Thoracic aorta (tissue), 2 donors: ENCODE measurements at regions not wholly inside any gene's neighbourhood (a gene's known extent, or its start where the extent isn't known, plus 50 kb on each side); places are given as distances from the start of the nearest gene placed in this dataset.

Experiments
- ATAC-seq: fragments of 150-250 bp; one replicate; pipeline ENCODE4 v1.8.0; 2017; ENCODE audit warnings: low read depth; ENCODE audit not compliant: insufficient number of reproducible peaks, low FRiP score
- DNase-seq: peaks from one replicate; pipeline ENCODE4 v3.0.0-alpha.2; 2020; ENCODE audit warnings: low spot score
- H3K27ac ChIP-seq, 2 donors: fragments of 200-600 bp; sonication (generic); 1 replicate in 1 of 2; 2 replicates in 1 of 2; pipeline ENCODE4 v1.5.1; 2016; ENCODE audit warnings: mild to moderate bottlenecking in 2 of 2, moderate library complexity in 2 of 2
- H3K27me3 ChIP-seq: fragments of 200-600 bp; sonication (generic); replicated peaks from 2 replicates; pipeline ENCODE4 v1.6.0; 2016; ENCODE audit warnings: mild to moderate bottlenecking; ENCODE audit not compliant: insufficient read depth
- H3K36me3 ChIP-seq: fragments of 200-600 bp; sonication (generic); one replicate; pipeline ENCODE4 v1.5.1; 2016
- H3K4me1 ChIP-seq, 2 donors: fragments of 200-600 bp; sonication (generic); 1 replicate in 1 of 2; 2 replicates in 1 of 2; pipeline versions ENCODE4 v1.5.1 to v1.6.0; 2016; ENCODE audit warnings: low read depth in 2 of 2, mild to moderate bottlenecking in 1 of 2; ENCODE audit not compliant: control insufficient read depth in 1 of 2
- H3K4me3 ChIP-seq: fragments of 200-600 bp; sonication (generic); 2 replicates; pipeline ENCODE4 v1.5.1; 2016; ENCODE audit warnings: mild to moderate bottlenecking
- H3K9me3 ChIP-seq: fragments of 200-600 bp; sonication (generic); 2 replicates; pipeline ENCODE4 v1.5.1; 2016
- CTCF ChIP-seq: fragments of 200-600 bp; sonication (generic); IDR thresholded peaks from one replicate; pipeline ENCODE4 v1.5.1; 2019; ENCODE audit warnings: antibody characterized with exemption

- no peaks in the 10 kb centered on the region for H3K36me3 ChIP-seq
- H3K27me3 ChIP-seq = no peaks in the 10 kb centered on the region
- H3K4me3 ChIP-seq = no peak overlapping the region
- H3K27ac ChIP-seq = no peak overlapping the region
- no peak for TF ChIP-seq CTCF
- H3K9me3 ChIP-seq = no peaks in the 10 kb centered on the region
- no peak for ATAC-seq
- no peaks in the 10 kb centered on the region for H3K4me1 ChIP-seq
- no peak for DNase-seq
Observed at GRCh38 chr11:23585416-23586104, 725.3 kb upstream of the CCDC179 start.

DNA sequence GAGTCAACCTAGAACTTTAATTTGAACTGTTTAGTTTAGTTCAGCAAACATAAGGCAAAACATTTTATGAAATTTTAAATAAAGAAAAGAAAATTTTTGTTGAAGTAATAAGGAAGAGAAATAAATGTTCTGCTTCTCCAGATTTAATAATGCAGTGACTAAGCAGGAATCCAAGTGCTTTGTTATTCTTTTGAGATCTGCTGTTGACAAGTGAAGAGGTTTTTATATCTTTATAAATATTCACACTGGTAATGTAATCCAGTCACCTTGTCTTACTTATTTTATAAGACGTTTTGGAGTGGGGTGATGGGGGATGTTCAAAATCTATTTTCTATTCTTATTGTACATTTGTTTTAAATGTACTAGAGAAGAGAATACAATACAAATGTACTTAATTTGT is 725.9 kb upstream of the CCDC179 start:
- H3K27me3 ChIP-seq = no peaks in the 10 kb centered on the region
- H3K4me3 ChIP-seq = no peak overlapping the region
- H3K4me1 ChIP-seq = no peaks in the 10 kb centered on the region
- H3K9me3 ChIP-seq = no peaks in the 10 kb centered on the region
- no peaks in the 10 kb centered on the region for H3K36me3 ChIP-seq
- DNase-seq (no peak), ATAC-seq (no peak)
- no peak for TF ChIP-seq CTCF
- no peak overlapping the region for H3K27ac ChIP-seq

- ATAC-seq (no peak), DNase-seq (no peak)
- Histone ChIP-seq H3K4me1 (no peaks in the 10 kb centered on the region), H3K27ac (no peak overlapping the region), H3K9me3 (no peaks in the 10 kb centered on the region), H3K36me3 (no peaks in the 10 kb centered on the region), H3K27me3 (no peaks in the 10 kb centered on the region), H3K4me3 (no peak overlapping the region)
- no peak for TF ChIP-seq CTCF
Observed at GRCh38 chr11:23590596-23591308, 730.5 kb upstream of the CCDC179 start.

DNA sequence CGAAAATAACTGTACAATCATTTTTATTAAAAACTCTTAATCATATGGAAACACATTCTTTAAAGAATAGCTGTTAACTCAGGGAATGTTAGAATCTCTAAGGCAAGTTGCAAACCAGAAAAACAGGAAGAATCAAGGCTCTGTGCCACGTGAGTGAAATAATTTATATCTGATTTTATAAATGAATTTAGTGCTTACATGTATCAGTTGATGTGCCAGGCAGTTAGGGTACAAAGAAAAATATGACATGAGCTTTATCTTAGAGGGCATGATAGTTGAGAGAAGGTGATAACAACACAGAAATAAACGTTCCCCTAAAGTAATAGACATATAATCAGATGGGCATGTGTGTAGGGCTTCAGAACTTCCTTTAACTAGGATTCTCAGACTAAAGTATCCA is 734.5 kb upstream of the CCDC179 start:
- Histone ChIP-seq H3K4me3 (no peak overlapping the region), H3K9me3 (no peaks in the 10 kb centered on the region), H3K27ac (no peak overlapping the region), H3K27me3 (no peaks in the 10 kb centered on the region), H3K36me3 (no peaks in the 10 kb centered on the region), H3K4me1 (no peaks in the 10 kb centered on the region)
- no peak for TF ChIP-seq CTCF
- DNase-seq (no peak), ATAC-seq (no peak)

- Histone ChIP-seq H3K27ac (no peak overlapping the region), H3K9me3 (no peaks in the 10 kb centered on the region), H3K27me3 (no peaks in the 10 kb centered on the region), H3K4me1 (no peaks in the 10 kb centered on the region), H3K4me3 (no peak overlapping the region), H3K36me3 (no peaks in the 10 kb centered on the region)
- no peak for TF ChIP-seq CTCF
- DNase-seq (no peak), ATAC-seq (no peak)
Observed at GRCh38 chr11:23604966-23605365, 744.7 kb upstream of the CCDC179 start.
